ENCODE measurements at regions not wholly inside any gene's neighbourhood (a gene's known extent, or its start where the extent isn't known, plus 50 kb on each side); places are given as distances from the start of the nearest gene placed in this dataset.

DNA sequence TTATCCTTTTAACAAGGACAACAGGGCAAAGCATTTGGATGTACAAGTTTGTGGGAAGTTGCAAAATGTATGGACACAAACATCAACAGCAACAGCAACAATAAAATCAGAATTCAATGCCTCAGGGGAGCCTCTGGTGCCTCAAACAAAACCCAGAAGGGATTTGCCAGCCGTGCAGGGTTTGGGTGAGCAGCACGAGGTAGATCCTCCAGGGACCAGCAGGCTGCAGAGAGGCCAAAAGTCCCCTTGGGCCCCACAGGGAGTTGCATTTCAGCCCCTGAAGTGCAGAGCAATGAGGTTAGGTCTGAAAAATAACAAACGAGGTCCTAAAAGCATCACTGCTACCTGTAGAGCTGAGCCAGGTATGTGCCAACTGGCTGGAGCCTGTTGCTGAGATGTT, 51.7 kb upstream of the CPXM2 start:
- no peaks in the 10 kb centered on the region for H3K27me3 ChIP-seq
- H3K36me3 ChIP-seq = no peaks in the 10 kb centered on the region
- no peak overlapping the region for H3K4me3 ChIP-seq
- peaks cover 8% of the 10 kb centered on the region for H3K4me1 ChIP-seq (ENCODE audit: insufficient read depth)
- 73 to 88% (median 85%) methylated on average over 3 of the region's 3 CpGs for WGBS, 3 donors
- intact Hi-C loops (cut with DNase I) = no loop called here
- TF ChIP-seq, protein P1, sequence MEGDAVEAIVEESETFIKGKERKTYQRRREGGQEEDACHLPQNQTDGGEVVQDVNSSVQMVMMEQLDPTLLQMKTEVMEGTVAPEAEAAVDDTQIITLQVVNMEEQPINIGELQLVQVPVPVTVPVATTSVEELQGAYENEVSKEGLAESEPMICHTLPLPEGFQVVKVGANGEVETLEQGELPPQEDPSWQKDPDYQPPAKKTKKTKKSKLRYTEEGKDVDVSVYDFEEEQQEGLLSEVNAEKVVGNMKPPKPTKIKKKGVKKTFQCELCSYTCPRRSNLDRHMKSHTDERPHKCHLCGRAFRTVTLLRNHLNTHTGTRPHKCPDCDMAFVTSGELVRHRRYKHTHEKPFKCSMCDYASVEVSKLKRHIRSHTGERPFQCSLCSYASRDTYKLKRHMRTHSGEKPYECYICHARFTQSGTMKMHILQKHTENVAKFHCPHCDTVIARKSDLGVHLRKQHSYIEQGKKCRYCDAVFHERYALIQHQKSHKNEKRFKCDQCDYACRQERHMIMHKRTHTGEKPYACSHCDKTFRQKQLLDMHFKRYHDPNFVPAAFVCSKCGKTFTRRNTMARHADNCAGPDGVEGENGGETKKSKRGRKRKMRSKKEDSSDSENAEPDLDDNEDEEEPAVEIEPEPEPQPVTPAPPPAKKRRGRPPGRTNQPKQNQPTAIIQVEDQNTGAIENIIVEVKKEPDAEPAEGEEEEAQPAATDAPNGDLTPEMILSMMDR (IDR thresholded peaks at IDR 0.05) = no peak
- TF ChIP-seq EP300 (IDR thresholded peaks at IDR 0.05) (no peak), POLR2A (IDR thresholded peaks at IDR 0.05) (no peak)
- no peak overlapping the region for H3K27ac ChIP-seq
- no peak for DNase-seq
- no peaks in the 10 kb centered on the region for H3K9me3 ChIP-seq

GRCh38 chr10:123942114-123942861, 50.7 kb upstream of the CPXM2 start:
- no peak overlapping the region for H3K27ac ChIP-seq
- peaks cover 8% of the 10 kb centered on the region for H3K4me1 ChIP-seq (ENCODE audit: insufficient read depth)
- no peak for DNase-seq
- H3K27me3 ChIP-seq = no peaks in the 10 kb centered on the region
- TF ChIP-seq POLR2A (IDR thresholded peaks at IDR 0.05) (no peak), EP300 (IDR thresholded peaks at IDR 0.05) (no peak)
- TF ChIP-seq, protein P1 (IDR thresholded peaks at IDR 0.05) = no peak
- H3K4me3 ChIP-seq = no peak overlapping the region
- WGBS, 3 donors = 57 to 61% (median 57%) methylated on average over 11 of the region's 11 CpGs
- intact Hi-C loops (cut with DNase I) = no loop called here
- H3K9me3 ChIP-seq = no peaks in the 10 kb centered on the region
- H3K36me3 ChIP-seq = no peaks in the 10 kb centered on the region
